GM12878 (cell line): ENCODE measurements at regions not wholly inside any gene's neighbourhood (a gene's known extent, or its start where the extent isn't known, plus 50 kb on each side); places are given as distances from the start of the nearest gene placed in this dataset.

Experiments used
- ATAC-seq: fragments of 200-7000 bp; cut with Tn5 transposase; 3 replicates; pipeline ENCODE4 v1.9.1; 2020; ENCODE audit warnings: mild to moderate bottlenecking, moderate library complexity
- BruUV-seq: library from RNA; stranded (reverse); fragments of 400-500 nt; replicated peaks from 2 replicates; lab custom pipeline; 2021; lab: Mats Ljungman, UMichigan
- CTCF ChIA-PET: fragments of 300-600 bp; sonication (Branson Sonifier 250); formaldehyde crosslinking; extraction: SDS; loops from one replicate; lab custom pipeline; 2021; ENCODE audit warnings: inconsistent platforms; lab: Yijun Ruan, JAX
- POLR2A ChIA-PET: fragments of 350-600 bp; formaldehyde crosslinking; extraction: SDS; loops from one replicate; lab custom pipeline; 2021; ENCODE audit warnings: inconsistent platforms; lab: Charles Lee
- RAD21 ChIA-PET: fragments of 300-600 bp; sonication (Branson Sonifier 250); formaldehyde crosslinking; loops from one replicate; lab custom pipeline; 2023; ENCODE audit warnings: antibody characterized with exemption; ENCODE audit not compliant: unreplicated experiment; lab: Charles Lee
- SMC1A ChIA-PET: fragments of 300-600 bp; sonication (Branson Sonifier 250); formaldehyde crosslinking; loops from one replicate; lab custom pipeline; 2023; ENCODE audit not compliant: unreplicated experiment, uncharacterized antibody; lab: Charles Lee
- DNase-seq: peaks from one replicate; pipeline ENCODE4 v3.0.0-alpha.2; 2011; ENCODE audit warnings: low read depth, low spot score
- FAIRE-seq: peaks from 3 replicates; lab custom pipeline; 2011; peaks lifted over from hg19 to GRCh38; lab: Jason Lieb, UNC
- H2AFZ ChIP-seq: 2 replicates; pipeline ENCODE4 v1.6.0; 2011; ENCODE audit warnings: low read depth, low read length, control low read depth; ENCODE audit not compliant: control insufficient read depth
- H3K27ac ChIP-seq: 2 replicates; pipeline ENCODE4 v1.5.1; 2011; ENCODE audit warnings: control low read depth; ENCODE audit not compliant: control insufficient read depth, insufficient read depth
- H3K27me3 ChIP-seq, 2 experiments: replicated peaks in 1 of 2; 2 replicates each; pipeline versions ENCODE4 v1.6.0 to v1.6.1; 2011; ENCODE audit warnings: low read length in 1 of 2; ENCODE audit not compliant: control insufficient read depth in 2 of 2, insufficient read depth in 2 of 2
- H3K36me3 ChIP-seq, 2 experiments: 2 replicates each; pipeline ENCODE4 v1.5.1; 2011; ENCODE audit warnings: low read length in 1 of 2; ENCODE audit not compliant: control insufficient read depth in 2 of 2, insufficient read depth in 2 of 2
- H3K4me1 ChIP-seq: 2 replicates; pipeline ENCODE4 v1.6.1; 2011; ENCODE audit warnings: mild to moderate bottlenecking, low read length, moderate library complexity, mixed read lengths; ENCODE audit not compliant: control insufficient read depth, insufficient read depth
- H3K4me2 ChIP-seq: 2 replicates; pipeline ENCODE4 v1.6.0; 2011; ENCODE audit warnings: control low read depth; ENCODE audit not compliant: control insufficient read depth, insufficient read depth
- H3K4me3 ChIP-seq: fragments of 200-600 bp; sonication (generic); 2 replicates; pipeline ENCODE4 v1.5.1; 2016
- H3K79me2 ChIP-seq: 2 replicates; pipeline ENCODE4 v1.6.0; 2011; ENCODE audit warnings: low read length; ENCODE audit not compliant: control insufficient read depth, insufficient read depth
- H3K9ac ChIP-seq: 2 replicates; pipeline ENCODE4 v1.8.0; 2011; ENCODE audit warnings: low read length, control low read depth, mixed read lengths; ENCODE audit not compliant: control insufficient read depth, insufficient read depth
- H3K9me3 ChIP-seq: replicated peaks from 3 replicates; pipeline ENCODE4 v1.5.1; 2011; ENCODE audit warnings: mild to moderate bottlenecking, low read length; ENCODE audit not compliant: control insufficient read depth, insufficient read depth
- H4K20me1 ChIP-seq: 2 replicates; pipeline ENCODE4 v1.6.0; 2011; ENCODE audit not compliant: control insufficient read depth, insufficient read depth
- CREM ChIP-seq: IDR thresholded peaks from 2 replicates; pipeline ENCODE4 v1.6.1; 2014; ENCODE audit warnings: antibody characterized with exemption, low read depth
- ESRRA ChIP-seq: IDR thresholded peaks from 2 replicates; pipeline ENCODE4 v1.6.1; 2012; ENCODE audit warnings: mild to moderate bottlenecking, low read length, improper control_type of control experiment
- IKZF2 ChIP-seq, 2 experiments: fragments of 450-650 bp; IDR thresholded peaks; 2 replicates each; pipeline ENCODE4 v1.6.1; 2017; ENCODE audit warnings: mild to moderate bottlenecking in 2 of 2, moderate library complexity in 2 of 2
- IRF4 ChIP-seq: IDR thresholded peaks from 2 replicates; pipeline ENCODE4 v1.6.1; 2011; ENCODE audit warnings: low read depth, low read length
- JUNB ChIP-seq: IDR thresholded peaks from 2 replicates; pipeline ENCODE4 v1.6.1; 2016; ENCODE audit warnings: antibody characterized with exemption, mild to moderate bottlenecking
- KAT2A ChIP-seq: conservative IDR thresholded peaks from 2 replicates; pipeline ENCODE4 v1.6.1; 2011; ENCODE audit warnings: low read depth, low read length; ENCODE audit not compliant: control insufficient read depth
- MYB ChIP-seq: fragments of 150-350 bp; IDR thresholded peaks from 2 replicates; pipeline ENCODE4 v1.6.1; 2014; ENCODE audit warnings: mild to moderate bottlenecking, low read depth, low read length, borderline replicate concordance
- NR2F1 ChIP-seq: fragments of 450-650 bp; conservative IDR thresholded peaks from 2 replicates; pipeline ENCODE4 v1.6.1; 2017; ENCODE audit warnings: mild to moderate bottlenecking
- RAD21 ChIP-seq: IDR thresholded peaks from 2 replicates; pipeline ENCODE4 v1.6.1; 2011; ENCODE audit warnings: mild to moderate bottlenecking, low read depth, low read length, moderate library complexity; ENCODE audit not compliant: insufficient read depth
- RFX5 ChIP-seq: IDR thresholded peaks from 2 replicates; pipeline ENCODE4 v1.6.1; 2011; ENCODE audit warnings: low read depth, low read length, improper control_type of control experiment
- WGBS: methylation state at CpG from one replicate; pipeline ENCODE4 v1.1.6; 2016; ENCODE audit warnings: low lambda C conversion rate; ENCODE audit not compliant: insufficient replicate concordance, insufficient coverage; ENCODE audit errors: missing lambda C conversion rate; 5-methylcytosine and 5-hydroxymethylcytosine counted together
- in situ Hi-C: fragments of 300-500 bp; cut with MboI; formaldehyde crosslinking; loops from 9 replicates; pipeline ENCODE4 v1.14.3; 2018; ENCODE audit warnings: mixed read lengths
- intact Hi-C: fragments of 100-400 bp; cut with micrococcal nuclease; formaldehyde crosslinking; loops from one replicate; pipeline ENCODE4 v1.14.2; 2022; ENCODE audit not compliant: unreplicated experiment
- TF ChIP-seq, protein P1 (sequence below): IDR thresholded peaks from 2 replicates; pipeline ENCODE4 v1.6.1; 2011; ENCODE audit warnings: low read depth, low read length, improper control_type of control experiment, borderline replicate concordance

- H3K4me1 ChIP-seq, result no peaks in the 10 kb centered on the region
- intact Hi-C loops, result no loop called here
- no peaks in the 10 kb centered on the region for H3K9me3 ChIP-seq
- no peak overlapping the region for H3K4me2 ChIP-seq
- ChIA-PET RAD21 (no interaction called here), CTCF (no interaction called here), POLR2A (no interaction called here), SMC1A (no interaction called here)
- DNase-seq, result no peak
- H3K36me3 ChIP-seq, result no peaks in the 10 kb centered on the region
- no peak overlapping the region for H3K27ac ChIP-seq
- H3K27me3 ChIP-seq, result no peaks in the 10 kb centered on the region
- no peaks in the 10 kb centered on the region for H4K20me1 ChIP-seq
- no peaks in the 10 kb centered on the region for H3K79me2 ChIP-seq
- in situ Hi-C loops, result no loop called here
- ATAC-seq, result no peak
- H3K9ac ChIP-seq, result no peak overlapping the region
- no peak overlapping the region for H3K4me3 ChIP-seq
- BruUV-seq, result no TSS peak
- H2AFZ ChIP-seq, result no peak overlapping the region
- TF ChIP-seq RAD21 (no peak), KAT2A (no peak), RFX5 (no peak), NR2F1 (no peak), IKZF2 (IDR thresholded peaks at IDR 0.05) (no peak), ESRRA (no peak), CREM (no peak), JUNB (no peak), MYB (no peak), IRF4 (no peak)
- TF ChIP-seq, protein P1, sequence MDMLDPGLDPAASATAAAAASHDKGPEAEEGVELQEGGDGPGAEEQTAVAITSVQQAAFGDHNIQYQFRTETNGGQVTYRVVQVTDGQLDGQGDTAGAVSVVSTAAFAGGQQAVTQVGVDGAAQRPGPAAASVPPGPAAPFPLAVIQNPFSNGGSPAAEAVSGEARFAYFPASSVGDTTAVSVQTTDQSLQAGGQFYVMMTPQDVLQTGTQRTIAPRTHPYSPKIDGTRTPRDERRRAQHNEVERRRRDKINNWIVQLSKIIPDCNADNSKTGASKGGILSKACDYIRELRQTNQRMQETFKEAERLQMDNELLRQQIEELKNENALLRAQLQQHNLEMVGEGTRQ, result no peak
- FAIRE-seq, result no peak
- WGBS, result 17% methylated on average over 5 of the region's 5 CpGs
Measured at GRCh38 chr7:68752485-68753178, 845.6 kb upstream of the AUTS2 start.
